HG02884 (cell line): ENCODE measurements at regions not wholly inside any gene's neighbourhood (a gene's known extent, or its start where the extent isn't known, plus 50 kb on each side); places are given as distances from the start of the nearest gene placed in this dataset.

Source experiments
- ATAC-seq: cut with Tn5 transposase; IDR thresholded peaks from one replicate; pipeline ENCODE4 v1.9.1; 2021; ENCODE audit warnings: mild to moderate bottlenecking, moderate library complexity; ENCODE audit not compliant: unreplicated experiment

DNA sequence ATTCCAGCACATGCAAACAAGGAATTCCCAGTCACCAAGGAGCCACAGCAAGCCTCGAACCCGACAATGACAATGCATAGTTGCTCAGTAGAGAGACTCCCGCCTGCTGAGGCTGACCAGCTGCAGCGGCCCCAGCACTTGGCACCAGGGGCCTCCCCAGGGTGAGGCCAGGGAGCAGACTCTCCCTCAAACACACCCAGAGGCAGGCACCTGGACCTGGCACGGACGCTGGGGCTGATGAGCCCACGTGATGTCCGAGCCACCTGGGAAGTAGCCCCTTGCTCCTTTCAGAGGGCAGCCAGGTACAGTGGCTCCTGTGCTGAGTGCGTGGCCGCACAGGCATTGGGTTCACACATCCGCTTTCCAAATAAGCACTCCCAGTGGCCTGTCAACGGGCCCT, 315.9 kb upstream of the TGFBR2 start:
- ATAC-seq, result no peak

DNA sequence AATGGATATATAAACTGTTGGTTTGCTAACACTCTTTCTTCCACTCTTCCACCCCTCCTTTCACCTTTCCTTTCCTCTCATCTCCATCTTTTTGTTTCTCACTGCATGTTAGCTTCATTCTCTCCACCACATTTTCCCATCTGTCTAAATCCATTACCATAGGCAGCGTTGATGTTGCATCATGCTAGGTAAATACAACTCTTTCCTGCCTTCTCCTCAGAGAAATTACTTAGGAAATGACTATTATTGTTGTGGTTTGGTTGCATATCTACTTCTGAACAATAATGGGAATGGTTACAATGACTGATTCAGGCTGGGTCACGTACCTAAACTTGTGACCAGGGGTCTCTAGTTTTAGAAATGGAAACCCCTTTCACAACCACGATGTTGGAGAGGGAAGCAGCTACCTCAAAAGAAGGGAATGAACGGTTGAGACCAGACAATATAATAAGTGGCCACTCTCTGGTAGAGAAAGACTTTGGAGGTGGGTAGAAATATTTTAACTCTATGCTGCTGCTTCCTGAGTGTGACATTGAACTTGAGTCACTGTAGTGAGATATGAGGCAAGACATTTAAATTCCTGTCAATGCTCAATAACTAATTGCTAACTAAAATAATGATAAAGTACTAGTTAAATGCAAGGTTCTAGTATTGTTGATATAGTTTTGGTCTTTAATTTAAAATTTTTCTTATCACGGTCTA, 314.1 kb upstream of the TGFBR2 start:
- ATAC-seq, result no peak

DNA sequence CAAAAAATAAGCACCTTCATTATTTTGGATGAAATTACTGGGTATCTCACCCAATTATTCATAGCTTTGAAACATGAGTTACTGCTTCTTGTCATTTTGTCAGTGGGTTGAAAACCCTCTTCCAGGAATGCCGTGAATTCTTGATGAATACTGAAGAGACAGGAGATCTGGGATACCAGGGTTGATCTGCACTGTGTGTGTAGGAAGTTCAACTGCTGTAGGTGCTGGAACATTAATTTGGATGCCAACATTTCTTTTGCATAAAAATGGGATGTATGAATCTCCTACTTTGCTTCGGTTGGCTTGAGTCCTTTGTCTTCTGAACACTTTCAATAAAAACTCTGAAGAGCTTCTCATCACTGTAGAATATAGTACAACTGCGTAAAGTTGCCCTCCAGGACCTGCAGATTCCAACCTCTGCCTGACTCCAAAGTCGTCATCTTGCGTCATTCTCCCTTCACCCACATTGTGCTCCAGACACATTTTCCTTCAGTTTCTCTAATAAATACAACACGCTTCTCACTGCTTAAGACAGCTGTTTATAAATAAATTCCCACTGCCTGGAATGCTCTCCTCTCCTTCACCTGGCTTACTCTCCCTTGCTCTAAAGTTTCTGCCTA, 312.7 kb upstream of the TGFBR2 start:
- ATAC-seq, result no peak

DNA sequence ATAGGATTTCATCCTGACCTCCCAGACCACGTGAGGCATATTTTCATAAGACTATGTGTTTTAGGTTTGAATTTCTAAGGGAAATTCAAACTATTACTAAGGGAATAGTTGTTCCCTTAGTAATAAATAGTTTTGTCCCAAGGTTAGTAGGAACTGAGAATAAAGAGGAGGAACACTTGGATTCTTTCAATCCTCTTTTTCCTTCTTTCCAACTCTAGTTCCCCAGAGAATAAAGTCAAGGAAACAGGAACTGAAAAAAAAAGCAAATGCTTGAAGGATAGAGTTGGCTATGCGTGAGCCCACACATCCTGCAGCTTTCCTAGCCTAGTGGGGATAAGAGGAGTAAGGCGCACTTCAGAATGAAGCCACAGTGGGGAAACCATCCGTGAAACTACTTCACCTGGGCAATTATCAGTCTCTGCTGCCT, 312.1 kb upstream of the TGFBR2 start:
- ATAC-seq, result no peak

DNA sequence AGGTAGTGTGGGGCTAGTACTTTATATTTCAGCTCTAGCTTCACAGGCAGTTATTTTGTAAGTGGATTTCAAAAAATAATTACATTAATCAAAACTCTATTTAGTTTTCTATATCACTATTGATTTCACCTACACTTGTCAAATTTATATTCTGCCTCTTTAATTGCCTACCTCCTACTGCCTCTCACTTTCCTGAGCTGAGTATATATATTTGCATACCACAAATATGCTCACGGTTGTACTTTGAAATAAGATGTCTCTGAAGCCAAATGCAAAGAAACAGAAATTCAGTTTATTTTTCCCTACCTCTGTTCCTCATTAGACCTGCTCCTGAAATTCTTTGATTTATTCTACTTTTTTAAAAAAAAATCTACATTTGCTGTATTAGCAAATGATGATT, 309.3 kb upstream of the TGFBR2 start:
- ATAC-seq, result no peak

DNA sequence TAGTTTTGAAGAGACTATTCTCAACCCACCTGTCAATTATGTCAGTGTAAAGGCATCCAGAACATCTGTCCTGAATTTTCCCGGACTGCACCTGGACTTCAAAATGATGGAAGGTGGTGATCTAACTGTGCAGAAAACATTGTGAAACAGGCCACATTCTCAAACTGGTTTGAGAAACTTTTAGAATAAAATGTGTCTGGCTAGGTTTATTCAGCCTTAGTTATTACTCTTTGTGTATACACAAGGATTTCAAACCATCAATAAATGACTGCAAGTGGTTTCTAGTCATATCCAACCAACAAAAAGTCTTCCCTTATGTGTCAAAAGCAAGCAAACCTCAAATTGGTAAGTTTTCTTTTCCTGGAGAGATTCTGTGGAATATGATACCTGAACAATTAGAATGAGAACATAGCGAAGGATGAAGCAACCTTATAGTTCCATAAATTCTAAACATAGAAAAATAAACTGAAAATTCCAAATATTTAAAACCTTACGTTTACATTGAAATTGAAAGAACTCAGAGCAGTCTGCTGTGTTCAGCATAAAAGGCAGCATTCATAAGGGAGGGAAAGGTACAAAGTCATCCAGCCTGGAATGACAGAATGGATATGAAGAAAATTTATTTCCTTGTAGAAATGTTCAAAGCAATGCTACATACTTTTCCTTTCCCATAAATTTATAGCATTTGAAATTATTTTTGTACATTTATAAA, 306.6 kb upstream of the TGFBR2 start:
- no peak for ATAC-seq

DNA sequence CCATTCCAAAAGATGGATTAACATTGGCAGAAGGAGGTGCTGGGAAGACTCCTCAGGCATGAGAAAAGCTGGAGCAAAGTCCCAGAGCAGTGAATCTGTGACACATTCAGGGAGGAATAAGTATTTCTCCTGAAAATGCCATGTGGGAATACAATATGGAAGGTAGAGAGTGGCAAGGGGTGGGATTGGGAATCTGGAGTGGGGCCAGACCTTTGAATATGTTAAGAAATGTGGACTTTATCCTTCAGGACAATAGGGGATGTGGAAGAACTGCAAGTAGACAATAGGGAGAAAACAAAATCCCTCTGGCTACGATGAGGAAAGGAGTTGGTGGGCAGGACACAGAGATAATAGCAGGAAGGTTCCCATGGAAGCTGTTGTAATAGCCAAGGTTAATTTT, 305.6 kb upstream of the TGFBR2 start:
- no peak for ATAC-seq

DNA sequence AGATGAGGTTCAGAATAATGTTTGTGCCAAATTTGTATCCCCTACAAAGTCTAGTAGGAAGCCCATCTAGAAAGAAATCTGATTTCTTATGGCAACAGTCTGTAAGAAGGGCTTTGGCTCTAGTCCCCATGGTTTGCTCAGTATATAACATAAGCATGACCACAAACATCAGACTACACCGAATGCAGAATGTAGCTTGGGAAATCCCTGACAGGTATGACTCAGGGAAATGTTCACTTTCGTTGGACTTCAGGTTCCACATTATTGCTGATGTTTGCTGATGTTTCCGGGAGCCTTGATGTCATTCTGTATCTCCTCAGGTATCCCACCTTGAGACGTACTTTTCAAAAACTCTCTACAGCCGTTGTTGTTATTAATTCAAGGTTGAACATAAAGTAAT, 304.4 kb upstream of the TGFBR2 start:
- ATAC-seq, result no peak

DNA sequence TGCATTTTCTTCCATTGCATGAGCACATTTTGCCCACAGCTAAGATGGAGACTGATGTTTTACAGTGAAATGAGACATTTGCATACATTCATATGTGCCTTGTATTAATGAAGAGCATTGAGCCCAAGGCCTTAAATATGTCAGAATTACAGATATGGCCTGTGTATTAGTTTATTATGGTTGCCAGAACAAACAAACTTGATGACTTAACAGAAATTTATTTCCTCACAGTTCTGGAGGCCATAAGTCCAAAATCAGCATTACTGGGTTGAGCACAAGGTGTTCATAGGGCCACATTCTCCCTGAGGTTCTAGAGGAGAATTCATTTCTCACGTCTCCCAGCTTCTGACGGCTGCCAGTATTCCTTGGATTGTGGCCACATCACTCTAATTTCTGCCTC, 302.6 kb upstream of the TGFBR2 start:
- ATAC-seq, result no peak

DNA sequence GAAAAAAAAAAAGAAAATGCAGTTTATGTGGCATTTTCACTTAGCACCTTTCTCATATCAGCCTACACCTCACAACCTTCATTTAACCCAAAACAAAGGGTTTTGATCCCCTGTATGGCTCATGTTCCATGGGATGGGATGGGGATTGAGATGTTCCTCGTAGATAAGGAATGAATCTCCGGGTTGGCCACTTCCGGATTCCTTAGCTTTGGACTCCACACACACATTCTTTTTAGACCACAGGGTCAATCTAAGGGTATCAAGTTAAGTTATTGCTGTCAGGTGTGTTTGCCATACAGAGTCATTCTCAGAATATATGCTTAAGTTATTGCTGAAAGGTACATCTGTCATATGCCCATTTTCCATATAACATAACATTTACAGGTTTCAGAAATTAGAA, 301.4 kb upstream of the TGFBR2 start:
- ATAC-seq, result no peak

DNA sequence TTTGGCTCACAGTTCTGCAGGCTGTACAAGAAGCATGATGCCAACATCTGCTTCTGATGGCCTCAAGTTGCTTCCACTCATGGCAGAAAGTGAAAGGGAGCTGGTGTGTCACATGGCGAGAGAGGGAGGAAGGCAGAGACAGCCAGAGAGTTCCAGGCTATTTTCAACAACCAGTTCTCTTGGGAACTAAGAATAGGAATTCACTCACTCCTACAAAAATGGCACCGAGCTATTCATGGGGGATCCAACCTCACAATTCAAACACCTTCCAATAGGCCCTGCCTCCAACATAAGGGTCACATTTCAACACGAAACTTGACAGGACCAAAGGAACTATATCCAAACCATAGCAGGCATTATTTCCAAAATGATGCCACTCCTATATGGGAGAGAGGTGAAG, 299.5 kb upstream of the TGFBR2 start:
- ATAC-seq, result no peak

DNA sequence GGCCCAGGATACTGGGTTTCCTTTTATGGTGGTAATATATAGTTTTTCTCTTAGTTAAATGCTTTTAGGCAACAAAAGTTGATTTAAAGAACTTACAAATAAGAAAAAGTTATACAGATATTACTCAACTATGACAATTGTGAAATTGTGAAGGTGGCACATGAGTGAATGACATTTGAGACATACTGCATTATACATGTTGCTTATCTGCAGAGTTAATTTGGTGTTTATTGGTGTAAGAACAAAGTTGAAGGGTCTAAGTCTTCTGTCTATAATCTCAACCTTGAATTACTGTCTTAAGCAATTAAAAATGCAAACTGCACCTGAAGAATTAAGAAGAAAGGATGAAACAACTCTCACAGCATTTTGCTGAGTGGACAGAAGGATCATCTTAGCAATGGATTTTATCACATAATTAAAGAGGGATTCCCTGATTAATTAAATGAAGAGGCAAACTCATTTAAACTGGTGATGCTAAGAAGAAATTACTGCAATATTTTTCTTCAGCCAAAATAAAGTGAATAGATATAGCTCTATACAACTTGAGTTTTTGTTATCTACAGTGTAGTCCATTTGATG, 298.9 kb upstream of the TGFBR2 start:
- ATAC-seq, result no peak

DNA sequence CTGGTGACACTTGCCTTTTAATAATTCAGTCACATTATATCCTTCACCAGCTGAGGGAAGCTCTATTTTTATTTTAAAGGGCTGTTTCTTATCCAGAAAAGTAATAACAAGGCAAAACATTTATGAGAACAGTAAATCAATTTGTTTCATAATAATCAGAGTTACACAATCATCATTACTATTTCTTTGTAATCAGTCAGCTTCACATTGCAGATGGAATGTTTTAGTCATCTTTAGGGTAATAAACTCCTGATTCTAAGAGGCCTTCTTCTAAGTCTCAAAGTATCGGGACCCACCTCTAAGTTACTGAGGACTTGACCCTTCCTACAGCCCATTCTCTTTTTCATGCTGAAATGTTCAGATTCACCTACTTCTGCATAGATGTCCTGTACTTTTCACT, 298.3 kb upstream of the TGFBR2 start:
- no peak for ATAC-seq

DNA sequence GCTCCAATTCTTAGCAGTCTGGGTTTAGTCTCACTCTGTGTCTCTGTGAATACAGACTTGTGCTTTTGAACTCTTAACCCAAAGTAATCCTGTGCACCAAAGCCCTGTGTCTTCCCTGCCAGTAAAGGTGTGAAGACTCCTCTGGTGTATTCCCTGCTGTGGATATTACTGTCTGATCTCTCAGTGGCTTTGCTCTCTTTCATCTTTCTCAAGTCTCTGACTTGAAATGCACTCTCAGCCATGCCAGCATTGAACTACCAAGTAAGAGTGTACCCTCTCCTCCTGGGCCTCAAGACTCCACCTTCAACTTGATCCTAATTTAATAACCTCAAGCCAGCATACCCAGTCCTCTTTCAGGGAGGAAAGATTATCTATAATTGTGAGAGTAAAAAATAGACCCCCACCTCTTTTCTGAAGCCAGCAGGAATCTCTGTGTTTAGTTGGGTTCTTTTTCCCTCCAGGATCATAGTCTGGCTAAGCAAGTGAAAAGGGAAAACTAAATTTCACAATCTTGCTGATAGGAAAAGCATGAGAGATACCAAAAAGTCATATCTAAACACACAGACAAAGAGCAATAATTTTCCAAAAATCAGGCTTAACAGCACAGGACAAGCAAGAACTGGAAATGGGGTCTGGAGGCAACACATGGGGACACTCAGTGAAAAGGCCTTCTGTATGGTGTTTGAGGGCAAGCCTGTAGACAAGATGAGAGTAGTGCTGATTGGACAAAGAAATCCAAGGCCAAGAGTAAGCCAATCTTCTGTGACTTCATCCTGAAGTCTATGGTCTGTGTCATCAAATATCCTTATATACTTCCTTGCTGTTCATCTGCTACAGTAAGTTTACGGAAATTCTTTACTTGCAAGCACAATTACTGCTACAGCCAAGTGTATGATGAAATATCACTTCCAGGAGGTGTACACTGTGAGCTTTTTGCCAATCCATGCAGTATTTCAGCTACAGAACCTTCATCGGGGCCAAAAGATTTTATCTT, 296.1 kb upstream of the TGFBR2 start:
- ATAC-seq, result no peak

DNA sequence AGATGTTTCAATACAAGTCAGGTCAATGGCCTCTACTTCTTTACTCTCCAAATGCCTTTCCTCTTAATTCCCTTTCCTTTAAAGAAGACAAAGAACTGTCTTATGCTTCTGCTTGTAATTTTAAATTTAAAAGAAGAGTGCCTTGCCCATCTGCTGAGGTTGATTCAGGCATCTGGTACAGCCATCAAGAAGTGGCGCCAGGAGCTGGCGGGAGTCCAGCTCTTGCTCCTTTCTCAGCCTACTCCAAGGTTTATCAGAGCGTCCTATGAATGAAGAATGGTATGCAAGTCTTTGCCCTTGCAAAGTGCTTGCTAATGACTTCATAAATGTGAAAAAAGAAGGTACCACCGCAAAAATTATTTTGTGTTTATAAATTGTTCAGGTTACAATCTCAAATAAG, 294.6 kb upstream of the TGFBR2 start:
- ATAC-seq, result no peak

DNA sequence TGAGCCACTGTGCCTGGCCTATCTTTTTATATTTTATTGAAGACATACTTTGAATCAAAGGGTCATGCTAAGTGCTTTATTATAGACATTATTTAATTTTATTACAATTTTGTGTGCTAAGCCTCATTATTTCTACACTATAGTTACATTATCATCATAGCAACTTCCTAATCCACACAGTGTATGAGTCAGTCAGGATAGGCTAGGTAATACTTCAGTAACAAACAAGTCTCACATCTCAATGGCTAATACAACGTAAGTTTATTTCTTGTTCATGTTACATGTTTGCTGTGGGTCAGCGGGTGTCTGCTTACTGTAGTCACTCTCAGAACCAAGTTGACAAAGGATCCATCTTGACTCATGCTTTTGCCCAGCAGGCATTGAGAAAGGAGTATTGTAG, 292.6 kb upstream of the TGFBR2 start:
- ATAC-seq, result no peak

DNA sequence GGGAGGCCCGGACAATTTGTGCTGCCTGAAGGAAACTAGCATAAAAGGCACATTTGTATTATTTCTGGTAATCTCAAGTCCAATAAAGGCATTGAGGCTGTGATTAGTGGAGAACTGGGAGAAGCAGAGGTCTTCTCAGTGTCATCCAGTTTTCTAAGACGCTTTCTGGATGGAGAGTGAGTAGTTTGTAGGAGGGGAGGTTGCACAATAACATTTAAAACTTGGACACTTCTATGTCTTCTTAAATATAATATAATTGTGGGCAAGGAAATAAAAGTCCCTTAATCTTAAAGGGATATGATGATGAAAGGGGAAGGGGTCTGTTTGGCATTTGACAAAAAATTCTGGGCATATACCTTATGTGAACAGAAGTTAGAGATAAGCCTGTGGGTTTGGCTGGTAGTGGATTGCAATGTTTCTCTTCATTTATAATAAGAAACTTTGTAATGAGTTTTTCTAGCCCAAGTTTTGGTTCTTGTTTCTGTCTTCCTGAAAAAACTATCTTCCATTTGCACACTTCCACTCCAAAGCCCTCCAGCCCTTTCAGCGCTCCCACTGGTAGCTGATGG, 291.6 kb upstream of the TGFBR2 start:
- ATAC-seq, result no peak

DNA sequence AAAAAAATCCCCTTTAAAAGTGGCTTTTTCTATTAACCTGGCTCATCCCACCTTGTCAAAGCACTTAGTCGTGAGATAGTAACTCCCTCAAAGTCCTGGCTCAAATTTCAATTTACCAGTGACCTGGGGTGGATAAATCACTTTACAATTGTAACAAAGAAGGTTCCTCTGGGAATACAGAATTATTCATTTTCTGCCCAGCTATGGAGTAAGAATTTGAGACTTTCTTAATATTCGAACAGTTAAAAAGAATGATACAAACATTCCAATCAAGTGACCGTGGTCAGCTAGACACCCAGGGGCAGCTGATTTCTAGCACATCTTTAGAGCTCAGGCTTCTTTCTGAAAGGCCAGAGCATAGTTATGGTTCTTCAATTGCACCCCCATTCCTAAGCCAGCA, 291.0 kb upstream of the TGFBR2 start:
- no peak for ATAC-seq

DNA sequence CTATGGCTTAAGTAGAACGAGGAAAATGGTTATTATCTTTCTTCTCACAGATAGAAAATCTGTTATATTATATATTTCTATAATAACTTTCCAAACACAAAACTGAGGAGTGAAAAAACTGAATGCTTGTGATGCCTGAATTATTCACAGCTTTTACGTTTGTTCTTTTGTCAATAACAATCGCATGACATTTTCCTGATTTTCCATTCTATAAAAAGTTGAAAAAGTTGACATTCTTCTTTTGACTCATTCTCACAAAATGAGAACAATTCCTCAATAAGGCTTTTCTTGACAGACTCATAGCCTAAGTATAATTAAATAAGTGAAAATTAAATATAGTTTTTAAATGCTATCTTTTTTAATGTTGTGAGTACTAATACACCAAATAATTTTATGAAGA, 288.8 kb upstream of the TGFBR2 start:
- no peak for ATAC-seq

DNA sequence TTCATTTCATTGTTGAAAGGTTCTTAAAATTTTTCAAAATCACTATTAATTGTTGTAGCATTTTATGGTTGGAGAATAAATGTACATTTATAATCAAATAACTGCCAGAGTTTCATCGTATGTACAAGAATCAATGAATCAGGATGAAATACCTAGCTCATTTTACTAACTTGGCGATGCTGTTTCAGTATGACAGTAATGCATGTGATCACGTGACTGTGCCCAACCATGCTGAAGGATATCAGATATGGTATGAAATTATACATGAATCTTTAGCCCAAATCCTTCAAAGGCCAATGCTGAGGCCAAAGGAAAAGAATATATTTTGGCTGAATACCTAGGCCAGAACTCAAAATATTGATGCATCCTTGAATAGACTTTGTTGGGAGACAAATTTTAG, 288.3 kb upstream of the TGFBR2 start:
- ATAC-seq, result no peak
